ENCODE measurements at regions not wholly inside any gene's neighbourhood (a gene's known extent, or its start where the extent isn't known, plus 50 kb on each side); places are given as distances from the start of the nearest gene placed in this dataset.

- DNase-seq (ENCODE audit: low spot score) = peak; percentile 23
These were observed 796.1 kb downstream of the DCDC2C start for GRCh38 chr2:4499316-4500030.

DNA sequence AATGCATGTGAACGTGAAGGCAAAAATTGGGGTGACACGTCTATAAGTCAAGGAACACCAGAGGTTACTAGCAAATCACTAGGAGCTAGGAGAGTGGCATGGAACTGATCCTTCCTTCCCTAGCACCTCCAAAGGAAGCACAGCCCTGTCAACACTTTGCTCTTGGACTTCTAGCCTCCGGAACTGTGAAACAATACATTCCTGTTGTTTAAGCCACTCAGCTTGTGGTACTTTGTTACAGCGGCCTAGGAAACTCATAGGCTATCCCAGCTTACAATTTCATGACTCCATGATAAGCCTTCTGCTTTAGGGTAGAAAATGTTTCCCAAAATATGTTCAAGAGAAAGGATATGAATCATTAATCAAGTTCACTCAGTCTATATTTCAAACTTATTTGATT lies 798.1 kb downstream of the DCDC2C start:
- DNase-seq (ENCODE audit: low spot score) = no peak

- DNase-seq (ENCODE audit: low spot score) = no peak
These were observed 799.0 kb downstream of the DCDC2C start for GRCh38 chr2:4502230-4502843.

- DNase-seq (ENCODE audit: low spot score) = no peak
These were observed 804.3 kb downstream of the DCDC2C start for GRCh38 chr2:4507661-4508060.

- no peak for DNase-seq (ENCODE audit: low spot score)
These were observed 812.7 kb downstream of the DCDC2C start for GRCh38 chr2:4515871-4516761.

DNA sequence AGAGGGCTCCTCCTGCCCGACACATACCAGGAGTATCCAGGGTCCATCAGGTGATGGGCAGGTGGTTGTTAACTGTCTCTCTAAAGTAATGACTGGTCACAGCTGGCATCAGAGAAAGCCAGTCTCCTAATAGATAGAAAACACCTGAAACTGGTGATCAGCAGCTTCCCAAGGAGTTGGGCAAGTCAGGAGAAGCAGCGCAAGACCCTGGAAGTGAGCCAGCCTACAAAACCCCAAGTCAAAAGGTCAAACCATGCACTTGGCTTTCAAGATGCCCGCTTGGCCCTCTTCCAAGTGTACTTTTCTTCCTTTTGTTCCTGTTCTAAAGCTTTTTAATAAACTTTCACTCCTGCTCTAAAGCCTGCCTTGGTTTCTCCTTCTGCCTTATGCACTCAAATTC lies 815.2 kb downstream of the DCDC2C start:
- DNase-seq (ENCODE audit: low spot score) = no peak

DNA sequence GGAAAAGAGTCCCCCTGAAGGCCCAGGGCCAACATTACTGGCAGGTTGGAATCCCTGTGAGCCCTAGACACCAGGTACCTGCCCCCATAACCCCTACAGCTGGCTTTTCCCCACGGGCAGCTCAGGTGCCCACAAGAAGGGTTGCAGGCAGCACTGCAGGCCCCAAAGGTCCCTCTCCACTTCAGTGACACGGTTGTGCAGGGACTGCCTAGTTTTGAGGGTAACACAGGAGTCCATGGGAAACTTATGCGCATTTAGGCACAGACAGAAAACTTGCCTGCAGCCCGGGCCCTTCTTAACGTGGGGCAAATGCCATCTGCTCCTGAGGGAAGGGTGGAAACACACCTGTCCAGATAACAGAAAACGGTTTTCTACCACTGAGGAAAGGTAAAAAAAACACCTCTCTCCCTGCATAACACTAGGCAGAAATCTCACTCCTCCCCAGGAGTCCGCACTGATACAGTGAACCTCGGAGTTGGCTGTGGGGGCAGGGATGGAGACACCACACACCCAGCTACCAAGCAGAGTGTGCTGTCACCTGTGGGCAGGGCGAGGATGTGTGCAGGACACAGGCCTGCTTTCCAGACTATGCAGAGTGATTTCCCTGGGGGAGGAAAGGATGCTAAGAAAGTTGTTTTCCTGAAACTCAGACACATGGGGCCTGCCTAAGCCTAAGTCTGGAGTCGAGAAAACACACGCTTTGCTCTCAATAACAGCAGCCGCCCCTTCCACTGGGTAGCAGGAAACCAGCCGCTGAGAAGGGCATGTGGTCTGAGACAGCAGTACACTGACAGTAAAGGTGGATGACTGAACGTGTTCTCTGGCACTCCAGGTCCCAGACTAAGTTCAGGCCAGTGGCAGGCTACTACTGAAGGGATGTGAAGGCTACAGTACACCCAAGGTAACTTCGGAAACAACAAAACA lies 819.4 kb downstream of the DCDC2C start:
- DNase-seq (ENCODE audit: low spot score) = no peak

DNA sequence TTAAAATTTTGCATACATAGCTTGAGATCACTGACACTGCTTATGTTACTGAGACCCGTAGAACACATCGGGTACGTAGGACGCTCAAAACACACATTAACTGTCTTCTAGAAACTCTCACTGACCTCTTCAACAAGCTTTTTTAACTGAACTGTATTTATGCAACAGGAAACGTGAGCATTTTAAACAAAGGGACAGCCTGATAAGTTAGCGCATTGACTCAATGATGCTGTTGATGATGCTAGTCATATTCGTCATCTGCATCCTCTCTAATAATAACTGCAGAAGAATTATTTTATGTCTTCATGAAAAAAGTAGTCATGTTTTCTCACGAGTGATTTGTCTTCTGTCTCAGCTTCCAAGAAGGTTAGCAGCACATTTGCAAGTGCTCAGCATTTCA lies 824.0 kb downstream of the DCDC2C start:
- DNase-seq (ENCODE audit: low spot score) = no peak

DNA sequence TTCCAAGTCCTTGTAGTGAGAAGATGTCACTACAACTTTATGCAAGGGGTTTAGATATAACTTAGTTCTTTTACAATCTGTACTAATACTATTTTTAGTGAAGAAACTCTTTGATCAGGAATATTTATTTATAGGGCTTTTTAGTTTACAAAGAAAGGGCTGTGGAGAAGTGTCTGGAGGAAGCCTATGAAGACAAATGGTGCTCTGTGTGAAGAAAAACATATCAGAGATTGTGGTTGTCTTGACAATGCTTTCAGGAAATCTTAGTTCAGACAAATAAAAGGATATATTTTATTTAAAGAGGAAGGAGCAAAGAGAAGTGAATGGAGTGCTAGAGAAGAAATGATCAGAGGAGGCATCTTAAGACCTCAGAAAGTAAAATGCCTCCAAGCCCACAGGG lies 824.9 kb downstream of the DCDC2C start:
- DNase-seq (ENCODE audit: low spot score) = no peak

DNA sequence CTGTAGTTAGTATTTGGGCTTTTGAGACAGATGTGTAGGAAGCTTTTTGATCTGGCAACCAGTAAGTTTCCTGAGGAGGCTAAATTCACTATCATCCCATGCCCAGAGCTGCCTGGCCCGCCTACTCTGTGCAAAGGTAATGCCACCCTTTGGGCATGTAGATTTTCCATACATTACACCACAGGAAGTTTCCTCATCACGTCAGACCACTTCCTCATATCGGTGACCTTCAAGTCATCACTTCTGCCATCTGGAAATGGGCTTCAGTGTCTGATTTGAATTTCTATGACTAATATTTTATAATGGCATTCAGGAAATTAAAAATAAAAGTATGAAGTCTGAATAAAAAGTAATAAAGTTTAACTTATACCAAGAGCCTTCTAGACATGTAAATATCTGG lies 825.4 kb downstream of the DCDC2C start:
- DNase-seq (ENCODE audit: low spot score) = no peak

DNA sequence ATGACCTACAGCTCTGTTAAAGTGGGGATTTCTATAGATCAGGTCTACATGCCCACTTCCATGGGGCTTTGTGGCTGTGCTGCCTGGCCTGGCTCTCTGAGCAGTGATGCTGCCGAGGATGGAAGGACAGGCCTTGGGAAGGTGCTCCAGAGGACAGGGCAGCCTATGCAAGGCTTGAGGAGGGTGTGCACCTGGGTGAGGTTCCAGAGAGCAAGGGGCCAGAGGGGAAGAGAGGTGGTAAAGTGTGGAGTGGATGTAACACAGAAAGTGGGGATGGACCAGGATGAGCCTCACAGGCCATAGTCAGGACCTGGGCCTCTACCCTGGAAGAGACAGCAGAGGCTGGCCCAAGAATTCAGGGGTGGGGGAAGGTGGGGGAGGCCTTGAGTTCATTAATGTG lies 826.4 kb downstream of the DCDC2C start:
- DNase-seq (ENCODE audit: low spot score) = no peak

- DNase-seq (ENCODE audit: low spot score) = no peak
These were observed 826.9 kb downstream of the DCDC2C start for GRCh38 chr2:4530231-4530630.

- DNase-seq (ENCODE audit: low spot score) = no peak
These were observed 830.4 kb downstream of the DCDC2C start for GRCh38 chr2:4533806-4534205.

DNA sequence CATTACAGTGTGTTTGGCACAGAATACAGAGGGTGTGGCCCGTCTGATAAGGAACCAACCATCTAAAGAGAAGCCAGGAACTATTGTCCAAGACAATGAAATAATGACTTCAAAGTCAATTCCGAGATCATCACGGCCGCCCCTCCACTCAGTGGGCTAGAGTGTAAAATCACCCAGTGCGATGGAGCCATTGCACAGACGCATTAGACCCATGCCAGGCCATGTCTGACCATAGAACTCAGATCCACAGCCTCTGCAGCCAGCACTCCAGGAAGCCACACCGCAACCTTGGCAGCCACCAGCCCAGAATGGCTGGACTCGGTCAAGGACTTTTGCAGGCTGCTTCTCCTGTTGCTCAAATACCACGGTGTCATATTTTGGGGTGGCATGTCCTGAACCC lies 835.7 kb downstream of the DCDC2C start:
- DNase-seq (ENCODE audit: low spot score) = no peak

DNA sequence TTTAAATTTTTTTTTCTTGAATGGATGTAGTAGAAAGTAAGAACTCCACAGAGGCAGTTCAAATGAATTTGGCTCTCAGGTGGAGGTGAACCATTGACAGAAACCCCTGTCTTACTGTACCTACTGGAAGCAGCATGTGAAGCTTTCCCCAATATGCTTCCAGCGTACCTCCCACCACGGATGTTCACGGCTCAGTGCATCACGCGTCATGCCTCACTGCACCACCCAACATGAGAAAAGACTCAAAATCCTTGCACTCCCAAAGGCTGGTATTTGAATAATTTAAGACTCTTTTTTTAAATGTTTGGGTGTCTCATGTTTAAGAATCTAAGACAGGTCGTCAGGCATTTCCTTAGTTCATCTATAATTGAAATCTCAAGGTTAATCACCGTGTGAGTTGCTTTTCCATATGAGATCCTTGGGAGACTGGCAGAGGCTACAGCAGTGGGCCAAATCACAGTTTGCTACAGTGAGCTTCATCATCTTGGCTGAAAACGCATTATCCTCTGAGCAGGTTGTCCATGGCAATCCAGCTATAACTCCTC lies 846.4 kb downstream of the DCDC2C start:
- no peak for DNase-seq (ENCODE audit: low spot score)

DNA sequence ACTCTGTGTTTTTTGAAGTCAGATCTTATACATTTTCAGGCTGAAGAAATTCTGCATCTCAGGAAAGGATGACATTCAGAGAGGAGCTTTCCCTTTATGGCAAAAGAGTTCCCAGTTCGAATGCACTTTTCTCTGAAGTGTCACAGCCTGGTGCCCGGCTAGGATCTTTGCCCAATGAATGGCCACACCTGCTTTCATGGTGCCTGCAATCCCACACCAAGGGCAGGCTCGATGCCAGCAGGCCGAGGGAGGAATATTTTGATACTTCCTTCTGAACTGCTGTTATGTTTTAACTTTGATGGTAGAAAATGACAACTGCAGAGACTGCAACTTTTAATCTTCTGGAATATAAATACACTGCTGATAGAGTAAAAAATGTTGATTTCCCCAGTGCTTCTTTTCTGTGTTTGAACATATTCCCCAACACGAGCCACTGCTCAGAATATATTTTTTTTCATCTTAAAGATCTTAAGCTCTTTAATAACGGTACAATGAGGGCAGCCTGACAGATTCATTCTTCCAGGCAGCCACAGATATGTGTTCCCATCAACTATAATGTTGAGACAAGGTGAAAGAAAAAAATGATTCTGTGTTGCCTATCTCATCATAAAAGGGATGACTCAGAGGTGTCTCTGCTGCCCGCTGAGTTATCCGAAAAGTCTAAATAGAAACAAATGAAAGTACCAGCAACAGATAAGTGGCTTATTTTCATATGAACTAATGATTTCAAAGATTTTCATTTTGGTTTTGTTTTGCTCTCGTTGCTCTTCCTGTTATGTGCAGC lies 848.5 kb downstream of the DCDC2C start:
- DNase-seq (ENCODE audit: low spot score) = no peak

GRCh38 chr2:4553241-4553640 lies 849.9 kb downstream of the DCDC2C start:
- DNase-seq (ENCODE audit: low spot score) = no peak

DNA sequence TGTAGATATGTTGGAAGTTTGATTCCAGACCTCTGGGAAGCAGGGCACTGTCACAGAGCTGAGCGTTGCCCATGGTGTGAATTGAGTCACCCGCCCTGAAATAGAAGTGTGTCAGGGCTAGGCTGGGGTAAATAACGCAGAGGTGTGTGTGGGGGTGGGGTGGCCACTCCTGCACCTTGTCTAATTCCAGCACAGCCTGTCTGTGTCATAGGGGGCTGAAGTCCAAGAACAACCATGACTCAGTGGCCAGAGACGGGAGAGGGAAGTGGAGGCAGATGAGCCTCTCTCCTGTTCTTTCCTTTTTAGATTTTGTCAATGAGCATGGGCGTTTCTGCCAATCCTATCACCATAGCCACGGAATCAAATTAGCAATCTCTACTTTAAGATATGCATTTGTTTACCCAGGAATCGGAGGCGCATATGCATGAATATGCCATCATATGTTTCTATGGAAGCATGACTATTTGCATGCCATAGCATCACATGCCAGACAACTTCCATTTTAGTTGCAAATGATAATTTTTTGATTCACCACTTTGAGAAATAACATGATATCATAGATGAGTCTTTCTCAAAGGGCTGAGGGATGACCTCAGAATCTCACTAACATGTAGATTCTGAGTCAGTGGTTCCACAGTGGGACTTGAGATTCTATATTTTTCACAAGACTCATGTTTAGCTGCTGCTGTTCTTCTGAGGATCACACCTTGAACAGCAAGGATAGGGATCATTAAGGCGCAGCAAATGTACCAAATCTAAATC lies 852.9 kb downstream of the DCDC2C start:
- DNase-seq (ENCODE audit: low spot score) = no peak

DNA sequence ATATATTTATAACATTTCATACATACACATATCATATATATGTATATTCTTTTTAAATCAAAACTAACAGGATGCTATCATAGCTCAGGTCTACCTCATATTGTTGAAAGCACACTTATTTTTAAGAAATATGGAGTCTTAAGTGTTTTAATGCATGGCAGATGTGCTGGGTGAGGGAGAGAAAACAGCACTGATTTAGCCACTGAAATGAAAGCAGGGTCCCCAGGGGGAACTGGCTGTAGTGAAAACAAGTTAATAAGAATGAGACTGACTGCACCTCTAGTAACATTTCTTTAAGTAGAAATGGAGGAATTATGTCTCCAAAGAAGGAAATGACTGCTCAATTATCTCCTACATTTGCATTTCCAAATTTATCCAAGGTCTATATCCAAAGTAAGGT lies 857.8 kb downstream of the DCDC2C start:
- no peak for DNase-seq (ENCODE audit: low spot score)

GRCh38 chr2:4576075-4576474 lies 872.7 kb downstream of the DCDC2C start:
- DNase-seq (ENCODE audit: low spot score) = no peak

Measured in putamen (tissue), 1 donor.